ENCODE measurements at regions not wholly inside any gene's neighbourhood (a gene's known extent, or its start where the extent isn't known, plus 50 kb on each side); places are given as distances from the start of the nearest gene placed in this dataset.

- Histone ChIP-seq H3K4me3 (no peak overlapping the region), H3K27ac (no peak overlapping the region)
- no peak for TF ChIP-seq CTCF (IDR thresholded peaks at IDR 0.05)
- no peak for DNase-seq (ENCODE audit: low spot score)
These were observed 59.0 kb upstream of the HIF1A start for GRCh38 chr14:61636291-61636690.

- no peak for TF ChIP-seq CTCF (IDR thresholded peaks at IDR 0.05)
- Histone ChIP-seq H3K4me3 (no peak overlapping the region), H3K27ac (no peak overlapping the region)
- DNase-seq (ENCODE audit: low spot score) = no peak
These were observed 58.5 kb upstream of the HIF1A start for GRCh38 chr14:61636779-61637178.

- TF ChIP-seq CTCF (IDR thresholded peaks at IDR 0.05) = no peak
- Histone ChIP-seq H3K4me3 (no peak overlapping the region), H3K27ac (no peak overlapping the region)
- no peak for DNase-seq (ENCODE audit: low spot score)
These were observed 56.5 kb upstream of the HIF1A start for GRCh38 chr14:61638595-61639387.

- no peak for TF ChIP-seq CTCF (IDR thresholded peaks at IDR 0.05)
These were observed 54.9 kb upstream of the HIF1A start for GRCh38 chr14:61640158-61641136.

GRCh38 chr14:61641914-61642613 is 53.2 kb upstream of the HIF1A start:
- DNase-seq (ENCODE audit: low spot score) = no peak
- no peak overlapping the region for H3K4me3 ChIP-seq
- no peak for TF ChIP-seq CTCF (IDR thresholded peaks at IDR 0.05)
- H3K27ac ChIP-seq = no peak overlapping the region

More at GRCh38 chr14:61640158-61641136, 54.9 kb upstream of the HIF1A start:
- Histone ChIP-seq H3K4me3 (no peak overlapping the region), H3K27ac (no peak overlapping the region)
- DNase-seq (ENCODE audit: low spot score) = no peak

DNA sequence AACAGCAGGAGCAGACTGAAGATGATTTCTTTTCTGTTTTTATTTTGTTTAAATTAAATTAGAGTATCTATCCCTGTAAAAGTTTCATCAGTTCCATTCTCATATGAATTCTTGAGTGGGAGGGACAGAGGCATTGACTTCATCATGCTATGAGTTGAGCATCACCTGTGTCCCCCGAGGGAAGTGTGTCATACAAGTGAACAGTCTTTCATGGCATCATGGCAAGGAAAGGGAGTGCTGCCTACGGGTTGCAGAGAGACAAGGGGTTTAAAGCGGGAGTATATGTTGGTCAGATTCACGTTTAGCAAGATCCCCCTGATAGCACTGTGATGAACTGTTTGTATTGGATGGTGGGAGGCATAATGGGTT is 52.7 kb upstream of the HIF1A start:
- no peak for DNase-seq (ENCODE audit: low spot score)
- Histone ChIP-seq H3K27ac (no peak overlapping the region), H3K4me3 (no peak overlapping the region)
- TF ChIP-seq CTCF (IDR thresholded peaks at IDR 0.05) = no peak
